HG03039 (cell line): ENCODE measurements at regions not wholly inside any gene's neighbourhood (a gene's known extent, or its start where the extent isn't known, plus 50 kb on each side); places are given as distances from the start of the nearest gene placed in this dataset.

Experiments used
- ATAC-seq: cut with Tn5 transposase; IDR thresholded peaks from one replicate; pipeline ENCODE4 v1.9.1; 2021; ENCODE audit warnings: mild to moderate bottlenecking, moderate library complexity; ENCODE audit not compliant: unreplicated experiment

GRCh38 chr3:148128136-148128535, 569.6 kb upstream of the AGTR1 start:
- ATAC-seq = no peak

GRCh38 chr3:148131990-148132638, 565.6 kb upstream of the AGTR1 start:
- no peak for ATAC-seq

- no peak for ATAC-seq
Observed at GRCh38 chr3:148136816-148137215, 560.9 kb upstream of the AGTR1 start.

- no peak for ATAC-seq
Observed at GRCh38 chr3:148146241-148146640, 551.5 kb upstream of the AGTR1 start.

GRCh38 chr3:148146947-148147826, 550.5 kb upstream of the AGTR1 start:
- no peak for ATAC-seq

- no peak for ATAC-seq
Observed at GRCh38 chr3:148147903-148148302, 549.8 kb upstream of the AGTR1 start.

- no peak for ATAC-seq
Observed at GRCh38 chr3:148149556-148149955, 548.1 kb upstream of the AGTR1 start.

- no peak for ATAC-seq
Observed at GRCh38 chr3:148150141-148150540, 547.6 kb upstream of the AGTR1 start.

GRCh38 chr3:148158210-148158609, 539.5 kb upstream of the AGTR1 start:
- ATAC-seq = no peak

GRCh38 chr3:148162132-148162531, 535.6 kb upstream of the AGTR1 start:
- no peak for ATAC-seq

GRCh38 chr3:148168347-148168746, 529.4 kb upstream of the AGTR1 start:
- ATAC-seq = no peak

- no peak for ATAC-seq
Observed at GRCh38 chr3:148173851-148174250, 523.9 kb upstream of the AGTR1 start.

GRCh38 chr3:148175214-148175613, 522.5 kb upstream of the AGTR1 start:
- ATAC-seq = no peak

GRCh38 chr3:148178503-148178902, 519.2 kb upstream of the AGTR1 start:
- ATAC-seq = no peak

- ATAC-seq = no peak
Observed at GRCh38 chr3:148184798-148185197, 512.9 kb upstream of the AGTR1 start.

- no peak for ATAC-seq
Observed at GRCh38 chr3:148186881-148187280, 510.8 kb upstream of the AGTR1 start.

GRCh38 chr3:148187296-148187695, 510.4 kb upstream of the AGTR1 start:
- ATAC-seq = no peak

GRCh38 chr3:148190441-148190990, 507.2 kb upstream of the AGTR1 start:
- no peak for ATAC-seq

- ATAC-seq = no peak
Observed at GRCh38 chr3:148191966-148192365, 505.7 kb upstream of the AGTR1 start.

GRCh38 chr3:148197061-148197460, 500.6 kb upstream of the AGTR1 start:
- no peak for ATAC-seq

- no peak for ATAC-seq
Observed at GRCh38 chr3:148202386-148202785, 495.3 kb upstream of the AGTR1 start.
